SJCRH30 (cell line): ENCODE measurements at regions not wholly inside any gene's neighbourhood (a gene's known extent, or its start where the extent isn't known, plus 50 kb on each side); places are given as distances from the start of the nearest gene placed in this dataset.
"Not testable (repeated sequence)": the region's sequence is repeated elsewhere in the genome, so short reads cannot be mapped to it uniquely, and the experiment has no call there.

ENCODE experiments used
- DNase-seq, 2 experiments: peaks; one replicate each; pipeline ENCODE4 v3.0.0-alpha.2; 2015 to 2020
- H3K27ac ChIP-seq: fragments of 250-450 bp; sonication (Bioruptor Pico); 2 replicates; pipeline ENCODE4 v1.5.1; 2020; ENCODE audit warnings: mild to moderate bottlenecking, moderate library complexity
- H3K27me3 ChIP-seq: fragments of 250-450 bp; sonication (Bioruptor Pico); 2 replicates; pipeline ENCODE4 v1.5.1; 2020; ENCODE audit warnings: mild to moderate bottlenecking, moderate library complexity
- H3K36me3 ChIP-seq: fragments of 250-450 bp; sonication (Bioruptor Pico); 2 replicates; pipeline ENCODE4 v1.5.1; 2020; ENCODE audit warnings: mild to moderate bottlenecking, moderate library complexity
- H3K4me1 ChIP-seq: fragments of 250-450 bp; sonication (Bioruptor Pico); 2 replicates; pipeline ENCODE4 v1.5.1; 2020; ENCODE audit warnings: mild to moderate bottlenecking, moderate library complexity
- H3K4me3 ChIP-seq: fragments of 250-450 bp; sonication (Bioruptor Pico); 2 replicates; pipeline ENCODE4 v1.5.1; 2020; ENCODE audit warnings: mild to moderate bottlenecking, moderate library complexity
- H3K9me3 ChIP-seq: fragments of 250-450 bp; sonication (Bioruptor Pico); replicated peaks from 2 replicates; pipeline ENCODE4 v1.5.1; 2020; ENCODE audit warnings: mild to moderate bottlenecking, moderate library complexity

GRCh38 chr17:77032929-77033328, 107.8 kb upstream of the SEC14L1 start:
- H3K36me3 ChIP-seq, result no peaks in the 10 kb centered on the region
- H3K4me1 ChIP-seq, result no peaks in the 10 kb centered on the region
- no peak overlapping the region for H3K4me3 ChIP-seq
- no peak overlapping the region for H3K27ac ChIP-seq
- H3K27me3 ChIP-seq, result peaks cover 42% of the 10 kb centered on the region
- no peak for DNase-seq
- no peaks in the 10 kb centered on the region; the same call in 1 of the 2 replicates for H3K9me3 ChIP-seq

GRCh38 chr17:77033892-77034404, 106.8 kb upstream of the SEC14L1 start:
- Histone ChIP-seq H3K36me3 (no peaks in the 10 kb centered on the region), H3K27ac (no peak overlapping the region), H3K4me3 (no peak overlapping the region), H3K9me3 (no peaks in the 10 kb centered on the region; the same call in 1 of the 2 replicates), H3K27me3 (peaks cover 43% of the 10 kb centered on the region), H3K4me1 (no peaks in the 10 kb centered on the region)
- DNase-seq, result no peak

DNA sequence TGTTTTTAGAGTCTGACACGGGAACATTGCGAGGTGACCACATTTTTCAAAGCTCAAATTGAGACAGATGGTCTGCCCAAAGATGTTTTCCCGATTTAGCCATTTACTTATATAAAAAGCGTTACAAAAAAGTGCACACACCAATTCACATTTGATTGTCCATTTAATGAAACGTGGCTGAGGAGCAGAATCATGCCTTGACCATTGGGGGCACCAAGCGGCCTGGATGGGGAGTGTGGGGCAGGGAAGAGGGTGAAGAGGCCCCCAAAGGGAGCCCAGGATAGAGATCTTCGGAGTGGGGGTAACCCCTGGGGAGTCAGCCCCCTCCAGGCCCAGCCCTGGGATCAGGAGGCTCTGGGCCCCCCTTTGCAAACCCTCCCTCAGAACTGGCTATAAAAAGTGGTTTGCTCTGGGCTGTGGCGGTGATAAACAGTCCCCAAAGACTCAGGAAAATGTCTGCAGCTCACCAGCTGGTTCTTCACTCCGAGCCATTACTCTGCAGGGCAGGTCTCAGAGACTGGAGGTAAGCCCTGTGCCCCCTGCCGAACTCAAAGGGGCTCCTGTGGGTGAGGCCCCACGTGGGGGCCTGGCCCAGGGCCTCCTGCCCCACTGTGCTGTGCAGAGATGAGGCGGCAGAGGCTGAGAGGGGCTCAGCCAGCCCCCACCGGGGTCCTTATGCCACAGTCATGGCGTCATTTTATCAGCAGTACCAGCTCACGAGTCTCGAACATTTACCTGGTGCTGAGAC, 105.9 kb upstream of the SEC14L1 start:
- no peak for DNase-seq
- no peaks in the 10 kb centered on the region for H3K4me1 ChIP-seq

DNA sequence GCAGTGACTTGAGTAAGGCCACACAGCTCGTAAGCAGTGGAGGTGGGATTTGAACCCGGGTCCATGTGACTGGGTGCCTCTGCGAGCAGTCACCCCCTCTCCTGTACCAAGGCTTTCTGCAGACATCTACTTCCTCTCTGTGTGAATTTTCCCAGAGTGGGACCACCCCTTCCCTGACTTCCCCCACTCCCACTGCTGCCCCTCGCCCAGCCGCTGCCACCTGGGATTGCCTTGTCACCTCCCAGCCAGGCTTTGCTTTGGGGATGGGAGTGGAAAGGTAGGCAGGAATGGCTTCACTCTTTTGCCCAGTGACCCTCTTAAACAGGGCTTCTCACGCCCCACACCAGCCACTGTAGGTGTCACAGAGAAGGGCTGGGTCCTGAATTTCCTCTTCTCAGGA, 105.2 kb upstream of the SEC14L1 start:
- Histone ChIP-seq H3K4me1 (no peaks in the 10 kb centered on the region), H3K27me3 (peaks cover 48% of the 10 kb centered on the region), H3K9me3 (no peaks in the 10 kb centered on the region; the same call in 1 of the 2 replicates), H3K36me3 (no peaks in the 10 kb centered on the region), H3K27ac (no peak overlapping the region), H3K4me3 (no peak overlapping the region)
- no peak for DNase-seq

More for the DNA sequence above, 105.9 kb upstream of the SEC14L1 start:
- Histone ChIP-seq H3K9me3 (no peaks in the 10 kb centered on the region; the same call in 1 of the 2 replicates), H3K36me3 (no peaks in the 10 kb centered on the region), H3K4me3 (no peak overlapping the region), H3K27me3 (peaks cover 48% of the 10 kb centered on the region), H3K27ac (no peak overlapping the region)

GRCh38 chr17:77036136-77036840, 104.5 kb upstream of the SEC14L1 start:
- no peaks in the 10 kb centered on the region for H3K36me3 ChIP-seq
- no peak for DNase-seq
- no peaks in the 10 kb centered on the region for H3K4me1 ChIP-seq
- peaks cover 48% of the 10 kb centered on the region for H3K27me3 ChIP-seq
- H3K9me3 ChIP-seq, result no peaks in the 10 kb centered on the region; the same call in 1 of the 2 replicates
- H3K4me3 ChIP-seq, result no peak overlapping the region
- no peak overlapping the region for H3K27ac ChIP-seq

- Histone ChIP-seq H3K4me3 (no peak overlapping the region), H3K9me3 (no peaks in the 10 kb centered on the region; the same call in 1 of the 2 replicates), H3K36me3 (no peaks in the 10 kb centered on the region), H3K4me1 (no peaks in the 10 kb centered on the region), H3K27ac (no peak overlapping the region), H3K27me3 (peaks cover 48% of the 10 kb centered on the region)
- no peak for DNase-seq
Measured at GRCh38 chr17:77036841-77037381, 103.9 kb upstream of the SEC14L1 start.

- no peak overlapping the region for H3K4me3 ChIP-seq
- no peaks in the 10 kb centered on the region for H3K9me3 ChIP-seq
- H3K27me3 ChIP-seq, result peaks cover 53% of the 10 kb centered on the region
- DNase-seq, result no peak
- H3K4me1 ChIP-seq, result no peaks in the 10 kb centered on the region
- H3K36me3 ChIP-seq, result no peaks in the 10 kb centered on the region
- no peak overlapping the region for H3K27ac ChIP-seq
Measured at GRCh38 chr17:77037943-77038342, 102.8 kb upstream of the SEC14L1 start.

- H3K27me3 ChIP-seq, result peaks cover 47% of the 10 kb centered on the region
Measured at GRCh38 chr17:77038884-77039555, 101.7 kb upstream of the SEC14L1 start.

GRCh38 chr17:77042476-77043231, 98.1 kb upstream of the SEC14L1 start:
- Histone ChIP-seq H3K36me3 (no peaks in the 10 kb centered on the region), H3K4me3 (no peak overlapping the region), H3K9me3 (peaks cover 5% of the 10 kb centered on the region), H3K27me3 (peaks cover 14% of the 10 kb centered on the region), H3K4me1 (no peaks in the 10 kb centered on the region), H3K27ac (no peak overlapping the region)
- no peak for DNase-seq

More at GRCh38 chr17:77038884-77039555, 101.7 kb upstream of the SEC14L1 start:
- Histone ChIP-seq H3K9me3 (no peaks in the 10 kb centered on the region), H3K27ac (no peak overlapping the region), H3K4me3 (no peak overlapping the region), H3K36me3 (no peaks in the 10 kb centered on the region), H3K4me1 (no peaks in the 10 kb centered on the region)
- DNase-seq, result no peak

DNA sequence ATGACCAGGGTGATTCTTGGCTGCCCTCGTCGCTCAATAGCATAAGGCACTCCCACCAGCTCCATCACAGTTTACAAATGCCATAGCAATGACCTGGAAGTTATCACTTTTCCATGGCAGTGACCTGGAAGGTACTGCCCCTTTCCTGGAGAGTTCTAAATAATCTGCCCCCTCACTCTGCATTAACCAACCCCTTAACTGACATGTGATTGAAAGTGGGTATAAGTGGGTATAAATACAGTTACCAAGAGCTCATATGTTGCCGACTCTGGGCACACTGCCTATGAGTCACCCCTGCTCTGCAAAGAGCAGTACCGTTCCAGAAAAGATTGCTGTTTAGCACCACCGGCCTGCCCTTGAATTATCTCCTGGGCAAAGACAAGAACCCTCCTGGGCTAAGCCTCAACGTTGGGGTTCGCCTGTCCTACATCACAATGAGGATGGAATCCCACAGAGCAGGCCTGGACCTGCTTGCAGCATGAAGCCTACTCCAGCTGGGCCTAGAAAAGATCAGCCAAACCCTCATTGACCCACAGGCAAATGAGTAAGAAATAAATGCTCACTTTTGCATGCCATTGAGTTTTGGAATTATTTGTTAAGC, 95.2 kb upstream of the SEC14L1 start:
- DNase-seq, result no peak
- peaks cover 24% of the 10 kb centered on the region for H3K27me3 ChIP-seq
- no peaks in the 10 kb centered on the region for H3K4me1 ChIP-seq
- H3K27ac ChIP-seq, result no peak overlapping the region
- peaks cover 5% of the 10 kb centered on the region for H3K9me3 ChIP-seq
- no peaks in the 10 kb centered on the region for H3K36me3 ChIP-seq
- no peak overlapping the region for H3K4me3 ChIP-seq

GRCh38 chr17:77049440-77049839, 91.3 kb upstream of the SEC14L1 start:
- Histone ChIP-seq H3K9me3 (peaks cover 5% of the 10 kb centered on the region), H3K27me3 (peaks cover 42% of the 10 kb centered on the region), H3K27ac (no peak overlapping the region), H3K4me1 (no peaks in the 10 kb centered on the region), H3K4me3 (no peak overlapping the region), H3K36me3 (no peaks in the 10 kb centered on the region)
- no peak for DNase-seq

DNA sequence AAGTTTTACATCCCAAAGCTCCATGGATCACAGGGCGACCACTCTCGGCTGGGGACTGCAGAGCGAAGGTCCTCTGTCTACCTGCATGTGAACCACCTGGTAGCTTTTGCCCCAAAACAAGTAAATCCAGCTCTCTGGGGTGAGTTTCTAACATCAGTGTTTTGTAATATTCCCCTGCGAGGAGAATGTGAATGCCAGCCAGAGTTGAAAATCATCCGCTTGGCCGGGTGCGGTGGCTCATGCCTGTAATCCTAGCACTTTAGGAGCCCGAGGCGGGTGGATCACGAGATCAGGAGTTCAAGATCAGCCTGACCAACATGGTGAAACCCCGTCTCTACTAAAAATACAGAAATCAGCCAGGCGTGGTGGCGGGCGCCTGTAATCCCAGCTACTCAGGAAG, 89.9 kb upstream of the SEC14L1 start:
- H3K36me3 ChIP-seq, DNase-seq, H3K4me1 ChIP-seq, H3K9me3 ChIP-seq, H3K27ac ChIP-seq, H3K4me3 ChIP-seq: not testable (repeated sequence)
- peaks cover 53% of the 10 kb centered on the region for H3K27me3 ChIP-seq

- H3K27me3 ChIP-seq, result peaks cover 55% of the 10 kb centered on the region
- H3K36me3 ChIP-seq, result no peaks in the 10 kb centered on the region
- H3K4me3 ChIP-seq, result no peak overlapping the region
- H3K27ac ChIP-seq, result no peak overlapping the region
- no peaks in the 10 kb centered on the region for H3K9me3 ChIP-seq
- no peaks in the 10 kb centered on the region for H3K4me1 ChIP-seq
- no peak for DNase-seq
Measured at GRCh38 chr17:77054936-77055335, 85.8 kb upstream of the SEC14L1 start.

GRCh38 chr17:77055453-77055852, 85.3 kb upstream of the SEC14L1 start:
- Histone ChIP-seq H3K36me3 (no peaks in the 10 kb centered on the region), H3K4me3 (no peak overlapping the region)
- no peak for DNase-seq

More at GRCh38 chr17:77055453-77055852, 85.3 kb upstream of the SEC14L1 start:
- no peak overlapping the region for H3K27ac ChIP-seq
- no peaks in the 10 kb centered on the region for H3K4me1 ChIP-seq
- peaks cover 49% of the 10 kb centered on the region for H3K27me3 ChIP-seq
- H3K9me3 ChIP-seq, result no peaks in the 10 kb centered on the region
